Loucy (cell line): ENCODE measurements at regions not wholly inside any gene's neighbourhood (a gene's known extent, or its start where the extent isn't known, plus 50 kb on each side); places are given as distances from the start of the nearest gene placed in this dataset.

Experiments
- H2AFZ ChIP-seq: fragments of 200-600 bp; sonication (generic); 2 replicates; pipeline ENCODE4 v1.6.0; 2016; ENCODE audit warnings: antibody characterized with exemption, mild to moderate bottlenecking, low read length, moderate library complexity
- H3F3A ChIP-seq: fragments of 200-600 bp; 2 replicates; pipeline ENCODE4 v1.6.0; 2016; ENCODE audit warnings: antibody characterized with exemption, low read depth, mild to moderate bottlenecking
- H3K27me3 ChIP-seq: fragments of 200-600 bp; sonication (generic); 2 replicates; pipeline ENCODE4 v1.6.1; 2014; ENCODE audit warnings: low read length, mild to moderate bottlenecking; ENCODE audit not compliant: insufficient read depth, poor library complexity, severe bottlenecking
- H3K36me3 ChIP-seq: fragments of 200-600 bp; sonication (generic); 2 replicates; pipeline ENCODE4 v1.6.1; 2016; ENCODE audit warnings: low read length; ENCODE audit not compliant: insufficient read depth
- H3K4me1 ChIP-seq: fragments of 200-600 bp; sonication (generic); 2 replicates; pipeline ENCODE4 v1.5.1; 2014; ENCODE audit warnings: low read length, mild to moderate bottlenecking; ENCODE audit not compliant: insufficient read depth, poor library complexity, severe bottlenecking
- H3K4me2 ChIP-seq: fragments of 200-600 bp; sonication (generic); 2 replicates; pipeline ENCODE4 v1.6.0; 2014; ENCODE audit warnings: antibody characterized with exemption, low read length, low read depth, mild to moderate bottlenecking; ENCODE audit not compliant: poor library complexity, severe bottlenecking
- H3K4me3 ChIP-seq: fragments of 200-600 bp; sonication (generic); 2 replicates; pipeline ENCODE4 v1.5.1; 2014; ENCODE audit warnings: low read length, mild to moderate bottlenecking, mixed read lengths; ENCODE audit not compliant: poor library complexity, severe bottlenecking
- H3K79me2 ChIP-seq: fragments of 200-600 bp; sonication (generic); 2 replicates; pipeline ENCODE4 v1.6.1; 2014; ENCODE audit warnings: low read length; ENCODE audit not compliant: insufficient read depth
- H3K9ac ChIP-seq: fragments of 200-600 bp; sonication (generic); 2 replicates; pipeline ENCODE4 v1.6.0; 2014; ENCODE audit warnings: mild to moderate bottlenecking, low read depth, low read length, moderate library complexity; ENCODE audit not compliant: poor library complexity, severe bottlenecking
- H3K9me2 ChIP-seq: fragments of 200-600 bp; sonication (generic); replicated peaks from 2 replicates; pipeline ENCODE4 v1.6.1; 2016; ENCODE audit warnings: low read depth, low read length, mixed read lengths
- H3K9me3 ChIP-seq: fragments of 200-600 bp; sonication (generic); 2 replicates; pipeline ENCODE4 v1.6.1; 2014; ENCODE audit warnings: mild to moderate bottlenecking, antibody characterized with exemption, low read length, low read depth; ENCODE audit not compliant: insufficient read depth
- H4K20me1 ChIP-seq: fragments of 200-600 bp; sonication (generic); 2 replicates; pipeline ENCODE4 v1.6.0; 2014; ENCODE audit warnings: antibody characterized with exemption, low read length, mild to moderate bottlenecking; ENCODE audit not compliant: insufficient read depth, poor library complexity, severe bottlenecking
- CTCF ChIP-seq: fragments of 200-600 bp; sonication (generic); conservative IDR thresholded peaks from 2 replicates; pipeline ENCODE4 v1.5.1; 2014; ENCODE audit warnings: mild to moderate bottlenecking, antibody characterized with exemption, low read length
- EZH2phosphoT487 ChIP-seq: fragments of 200-600 bp; IDR thresholded peaks from 2 replicates; pipeline ENCODE4 v1.6.1; 2018; ENCODE audit warnings: antibody characterized with exemption, mild to moderate bottlenecking, moderate library complexity, borderline replicate concordance

GRCh38 chr2:13884291-13884976, 748.1 kb upstream of the LRATD1 start:
- Histone ChIP-seq H3K9me3 (no peaks in the 10 kb centered on the region), H3K36me3 (no peaks in the 10 kb centered on the region), H3K4me3 (no peak overlapping the region), H2AFZ (no peak overlapping the region), H3F3A (no peaks in the 10 kb centered on the region), H4K20me1 (no peaks in the 10 kb centered on the region), H3K9me2 (no peaks in the 10 kb centered on the region), H3K79me2 (no peaks in the 10 kb centered on the region), H3K4me1 (no peaks in the 10 kb centered on the region), H3K4me2 (no peak overlapping the region), H3K27me3 (no peaks in the 10 kb centered on the region), H3K9ac (no peak overlapping the region)
- TF ChIP-seq EZH2phosphoT487 = no peak
- TF ChIP-seq CTCF = peak; percentile 54

- Histone ChIP-seq H3K36me3 (no peaks in the 10 kb centered on the region), H3K4me3 (no peak overlapping the region), H3K9me2 (no peaks in the 10 kb centered on the region), H3K9me3 (no peaks in the 10 kb centered on the region), H3K79me2 (no peaks in the 10 kb centered on the region), H3K4me2 (no peak overlapping the region), H2AFZ (no peak overlapping the region), H3K9ac (no peak overlapping the region), H3F3A (no peaks in the 10 kb centered on the region), H3K27me3 (no peaks in the 10 kb centered on the region), H3K4me1 (no peaks in the 10 kb centered on the region), H4K20me1 (no peaks in the 10 kb centered on the region)
- no peak for TF ChIP-seq EZH2phosphoT487
These were observed 731.0 kb upstream of the LRATD1 start for GRCh38 chr2:13901526-13901925.

- H3K79me2 ChIP-seq = no peaks in the 10 kb centered on the region
- TF ChIP-seq EZH2phosphoT487 (no peak), CTCF (no peak)
- no peak overlapping the region for H3K9ac ChIP-seq
- H3K36me3 ChIP-seq = no peaks in the 10 kb centered on the region
- no peaks in the 10 kb centered on the region for H3K27me3 ChIP-seq
- H3K9me3 ChIP-seq = no peaks in the 10 kb centered on the region
- H3K4me1 ChIP-seq = no peaks in the 10 kb centered on the region
- H3K4me2 ChIP-seq = no peak overlapping the region
- no peaks in the 10 kb centered on the region for H3F3A ChIP-seq
- no peak overlapping the region for H3K4me3 ChIP-seq
- no peaks in the 10 kb centered on the region for H4K20me1 ChIP-seq
- no peak overlapping the region for H2AFZ ChIP-seq
- H3K9me2 ChIP-seq = no peaks in the 10 kb centered on the region
These were observed 726.7 kb upstream of the LRATD1 start for GRCh38 chr2:13905831-13906230.

- no peaks in the 10 kb centered on the region for H3K27me3 ChIP-seq
- no peak overlapping the region for H3K4me2 ChIP-seq
- H2AFZ ChIP-seq = no peak overlapping the region
- no peaks in the 10 kb centered on the region for H3F3A ChIP-seq
- H3K9me2 ChIP-seq = no peaks in the 10 kb centered on the region
- H3K9ac ChIP-seq = no peak overlapping the region
- no peaks in the 10 kb centered on the region for H3K4me1 ChIP-seq
- no peaks in the 10 kb centered on the region for H3K36me3 ChIP-seq
- no peak overlapping the region for H3K4me3 ChIP-seq
- no peaks in the 10 kb centered on the region for H3K79me2 ChIP-seq
- H3K9me3 ChIP-seq = no peaks in the 10 kb centered on the region
- no peaks in the 10 kb centered on the region for H4K20me1 ChIP-seq
- TF ChIP-seq CTCF (no peak), EZH2phosphoT487 (no peak)
These were observed 716.5 kb upstream of the LRATD1 start for GRCh38 chr2:13916066-13916465.
